ENCODE measurements at regions not wholly inside any gene's neighbourhood (a gene's known extent, or its start where the extent isn't known, plus 50 kb on each side); places are given as distances from the start of the nearest gene placed in this dataset.
"Not testable (repeated sequence)": the region's sequence is repeated elsewhere in the genome, so short reads cannot be mapped to it uniquely, and the experiment has no call there.

DNA sequence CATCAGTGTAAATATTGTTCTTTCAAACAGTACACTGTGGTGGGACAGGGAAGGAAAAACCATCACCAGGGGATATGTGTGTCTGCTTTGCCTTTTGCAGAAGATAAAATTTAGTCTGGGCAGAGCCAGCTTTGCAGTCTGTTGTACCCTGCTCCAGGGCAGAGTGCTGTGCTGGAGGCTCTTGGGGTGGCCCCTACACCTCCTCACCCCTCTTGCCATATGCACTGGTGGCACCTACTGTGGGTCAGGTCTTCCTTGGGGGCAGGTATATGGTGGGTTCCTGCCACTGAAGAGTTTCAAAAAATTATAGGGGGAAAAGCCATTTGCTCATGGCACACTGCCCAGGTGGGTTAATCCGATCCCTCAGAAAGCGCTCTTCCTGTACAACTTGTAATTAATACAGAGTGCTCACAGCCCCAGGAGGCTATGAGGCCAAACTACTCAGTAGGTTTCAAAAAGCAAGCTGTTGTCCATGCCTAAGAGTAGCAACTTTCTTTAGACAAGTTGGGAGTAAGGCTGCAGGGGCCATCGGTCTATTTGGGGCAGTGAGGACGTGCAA lies 112.7 kb upstream of the BMPER start:
- no peak for DNase-seq

DNA sequence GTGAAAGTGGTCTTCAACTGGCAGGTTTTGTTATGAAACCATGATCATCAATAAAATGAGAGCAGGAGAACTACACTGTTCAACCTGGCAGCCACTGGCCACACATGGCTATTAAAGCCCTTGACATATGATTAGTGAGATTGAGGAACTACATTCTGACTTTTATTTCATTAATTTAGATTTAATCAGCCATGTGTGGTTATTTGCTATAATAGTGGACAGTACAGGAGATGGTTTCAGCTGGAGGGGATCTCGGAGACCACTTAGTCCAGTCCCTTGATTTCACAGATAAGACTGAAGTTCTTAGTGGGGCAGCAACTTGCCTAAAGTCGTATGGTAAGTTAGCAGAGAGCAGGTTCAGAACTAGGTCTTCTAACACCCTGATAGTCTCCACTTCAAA lies 111.7 kb upstream of the BMPER start:
- DNase-seq: no peak

DNA sequence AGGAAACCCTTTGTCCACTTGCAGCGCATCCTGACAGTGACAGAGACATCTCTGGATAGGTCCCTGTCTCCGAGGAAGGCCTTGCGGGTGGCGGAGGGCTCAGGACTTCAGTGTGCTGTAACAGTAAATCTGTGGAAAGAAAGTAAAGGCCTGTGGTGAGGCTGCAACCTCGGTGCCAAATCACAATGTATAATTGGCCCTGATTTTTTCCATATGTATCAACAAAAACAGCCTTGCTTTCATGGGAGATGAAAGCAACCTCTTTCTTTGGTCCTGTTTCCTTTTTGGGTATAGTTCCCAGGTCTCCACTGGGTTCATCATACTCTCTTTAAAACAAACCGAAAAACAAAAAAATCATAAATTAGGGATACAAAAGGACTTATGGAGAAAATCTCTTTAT lies 110.9 kb upstream of the BMPER start:
- DNase-seq: no peak

DNA sequence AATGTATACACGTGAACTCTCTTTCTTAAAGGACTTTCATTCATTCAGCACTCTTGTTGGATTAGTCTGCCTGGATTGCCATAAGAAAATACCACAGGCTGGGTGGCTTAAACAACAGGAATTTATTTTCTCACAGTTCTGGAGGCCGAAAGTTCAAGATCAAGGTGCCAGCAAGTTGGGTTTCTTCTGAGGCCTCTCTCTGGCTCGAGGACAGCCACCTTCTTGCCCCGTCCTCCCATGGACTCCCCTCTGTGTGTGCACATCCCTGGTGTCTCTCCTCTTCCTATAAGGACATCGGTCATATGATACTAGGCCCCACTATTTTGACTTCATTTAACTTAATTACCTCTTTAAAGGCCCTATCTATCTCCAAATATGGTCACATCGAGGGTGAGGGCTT lies 110.4 kb upstream of the BMPER start:
- DNase-seq: no peak

DNA sequence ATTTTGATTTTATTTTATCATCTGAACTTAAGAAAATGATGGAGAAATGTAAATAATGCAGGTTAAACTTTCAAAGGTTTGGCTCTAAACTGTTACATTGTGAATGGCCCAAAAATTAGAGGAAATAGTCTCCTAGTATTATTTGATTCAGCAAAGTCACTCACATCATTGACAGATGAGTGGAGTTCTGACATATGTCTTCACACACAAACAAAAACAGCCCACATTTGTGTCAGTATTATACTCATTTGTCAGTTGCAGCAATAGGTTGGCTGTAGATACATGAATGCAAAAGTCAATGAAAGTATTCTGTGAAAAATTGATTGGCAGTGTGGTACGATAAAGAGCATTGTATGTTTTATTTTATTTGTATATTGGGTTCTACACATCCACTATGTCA lies 108.8 kb upstream of the BMPER start:
- DNase-seq: no peak

DNA sequence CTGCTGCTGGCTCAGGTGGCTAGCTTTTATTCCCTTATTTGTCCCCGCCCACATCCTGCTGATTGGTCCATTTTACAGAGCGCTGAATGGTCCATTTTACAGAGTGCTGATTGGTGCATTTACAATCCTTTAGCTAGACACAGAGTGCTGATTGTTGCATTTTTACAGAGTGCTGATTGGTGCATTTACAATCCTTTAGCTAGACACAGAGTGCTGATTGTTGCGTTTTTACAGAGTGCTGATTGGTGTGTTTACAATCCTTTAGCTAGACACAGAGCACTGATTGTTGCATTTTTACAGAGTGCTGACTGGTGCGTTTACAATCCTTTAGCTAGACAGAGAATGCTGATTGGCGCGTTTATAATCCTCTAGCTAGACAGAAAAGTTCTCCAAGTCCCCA lies 107.8 kb upstream of the BMPER start:
- not testable (repeated sequence) for DNase-seq

DNA sequence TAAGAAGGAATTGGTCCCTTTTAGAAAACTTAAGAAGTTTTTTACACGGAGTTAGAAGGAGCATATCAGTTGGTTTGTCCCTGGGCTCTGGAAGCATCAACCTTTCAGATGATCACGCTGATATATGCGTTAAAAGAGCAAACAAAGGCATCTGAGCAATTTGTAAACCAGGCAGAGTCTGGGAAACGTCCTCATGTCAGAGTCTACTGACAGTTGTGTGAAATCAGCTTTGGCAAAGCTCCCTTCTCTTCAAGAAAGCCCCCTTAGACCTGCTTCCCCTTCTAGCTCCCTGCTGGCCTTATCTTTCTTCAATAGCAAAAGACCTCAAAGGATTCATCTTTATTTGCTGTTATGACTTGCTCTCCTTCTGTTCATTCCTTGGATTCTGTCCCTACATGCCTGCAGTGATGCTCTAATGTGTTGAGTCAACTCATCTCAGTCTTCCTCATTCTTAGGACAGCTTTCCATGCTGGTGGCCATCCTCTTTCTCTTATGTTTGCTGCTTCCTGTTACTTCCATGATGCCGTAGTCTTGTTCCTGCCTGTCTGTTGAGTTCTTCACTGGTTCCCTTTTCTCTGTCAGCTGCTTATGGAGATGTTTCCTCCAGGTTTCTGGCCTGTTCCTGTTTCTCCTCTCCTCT lies 106.5 kb upstream of the BMPER start:
- DNase-seq: no peak

DNA sequence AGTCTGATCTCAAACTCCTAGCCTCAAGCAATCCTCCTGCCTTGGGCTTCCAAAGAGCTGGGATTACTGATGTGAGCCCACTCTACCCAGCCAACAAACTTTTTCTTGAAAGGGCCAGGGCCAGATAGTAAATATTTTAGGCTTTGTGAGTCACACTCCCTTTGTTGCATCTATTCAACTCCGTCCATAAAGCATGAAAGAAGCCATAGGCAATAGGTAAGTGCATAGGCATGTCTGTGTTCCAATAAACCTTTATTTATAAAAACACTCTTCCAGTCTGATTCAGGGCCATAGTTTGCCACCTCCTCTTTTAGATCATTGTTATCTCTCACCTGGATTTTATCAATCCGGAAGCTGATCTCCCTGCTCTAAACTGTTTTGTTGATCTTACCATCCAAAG lies 105.6 kb upstream of the BMPER start:
- no peak for DNase-seq

DNA sequence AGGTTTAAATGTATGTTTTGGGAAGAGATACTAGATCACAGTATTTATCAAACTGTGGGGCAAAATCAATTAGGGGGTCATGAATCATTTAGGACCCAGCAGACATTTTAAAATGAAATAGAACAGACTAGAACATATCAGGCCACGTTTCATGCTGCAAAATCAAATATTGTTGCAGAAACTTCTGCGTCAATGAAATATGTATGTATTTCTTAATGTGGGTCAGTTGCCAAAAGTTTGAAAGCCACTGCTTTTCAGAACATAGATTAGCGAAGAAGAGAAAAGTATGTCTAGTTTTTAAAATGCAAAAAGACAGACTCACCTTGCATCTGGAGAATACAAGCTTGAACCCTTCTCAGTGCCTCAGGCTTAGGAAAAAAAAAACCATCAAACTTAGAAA lies 102.7 kb upstream of the BMPER start:
- no peak for DNase-seq

DNA sequence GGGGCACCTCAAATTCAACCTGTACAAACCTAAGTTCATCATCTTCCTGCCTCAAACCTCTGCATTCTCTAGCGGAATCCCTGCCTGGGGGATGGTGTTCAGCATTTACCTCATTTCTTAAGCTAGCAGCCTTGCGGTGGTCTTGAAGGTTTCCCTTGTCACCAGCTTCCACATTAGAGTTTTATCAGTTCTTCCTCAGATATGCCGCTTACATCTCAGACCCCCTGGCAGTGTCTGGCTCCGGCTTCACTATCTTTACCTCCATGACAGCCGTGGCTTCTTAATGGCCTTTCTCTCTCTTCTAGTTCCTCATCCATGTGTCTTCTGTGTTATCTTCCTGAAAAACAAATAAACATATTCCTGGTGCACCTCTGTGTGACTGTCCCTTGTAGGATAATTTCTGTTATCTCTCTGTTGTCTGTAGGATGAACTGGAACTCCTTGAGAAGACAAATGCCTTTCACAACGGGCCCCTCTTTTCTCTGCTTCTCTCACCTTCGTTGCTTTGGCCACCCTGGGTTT lies 101.1 kb upstream of the BMPER start:
- no peak for DNase-seq

DNA sequence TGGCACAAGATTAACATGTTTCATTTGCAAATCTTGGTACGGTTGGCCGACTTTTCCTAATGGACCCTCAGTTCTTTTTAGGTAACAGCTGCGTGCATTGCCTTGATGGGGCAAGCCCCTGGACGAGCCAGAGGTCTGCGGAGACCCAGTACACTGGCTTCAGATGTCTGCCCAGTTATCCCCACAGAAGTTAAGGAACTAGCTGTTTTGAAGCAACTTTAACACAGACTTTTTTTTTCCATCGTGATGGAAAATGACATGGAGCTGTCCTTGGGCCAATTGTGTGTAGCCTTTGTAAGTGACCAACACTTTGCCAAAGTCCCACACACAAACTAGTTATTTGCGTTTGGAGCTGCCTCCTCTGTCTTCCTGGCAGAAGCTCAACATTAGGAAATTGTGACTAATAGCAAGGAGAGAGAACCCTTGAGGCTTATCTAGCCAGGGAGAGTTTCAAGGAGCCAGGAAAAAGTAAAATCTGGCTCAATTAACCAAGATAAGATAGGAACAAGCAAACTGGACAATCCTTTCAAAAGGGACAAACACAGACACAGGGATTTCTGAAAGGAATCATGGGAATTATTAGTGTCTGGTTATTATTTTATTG lies 99.6 kb upstream of the BMPER start:
- DNase-seq: no peak

DNA sequence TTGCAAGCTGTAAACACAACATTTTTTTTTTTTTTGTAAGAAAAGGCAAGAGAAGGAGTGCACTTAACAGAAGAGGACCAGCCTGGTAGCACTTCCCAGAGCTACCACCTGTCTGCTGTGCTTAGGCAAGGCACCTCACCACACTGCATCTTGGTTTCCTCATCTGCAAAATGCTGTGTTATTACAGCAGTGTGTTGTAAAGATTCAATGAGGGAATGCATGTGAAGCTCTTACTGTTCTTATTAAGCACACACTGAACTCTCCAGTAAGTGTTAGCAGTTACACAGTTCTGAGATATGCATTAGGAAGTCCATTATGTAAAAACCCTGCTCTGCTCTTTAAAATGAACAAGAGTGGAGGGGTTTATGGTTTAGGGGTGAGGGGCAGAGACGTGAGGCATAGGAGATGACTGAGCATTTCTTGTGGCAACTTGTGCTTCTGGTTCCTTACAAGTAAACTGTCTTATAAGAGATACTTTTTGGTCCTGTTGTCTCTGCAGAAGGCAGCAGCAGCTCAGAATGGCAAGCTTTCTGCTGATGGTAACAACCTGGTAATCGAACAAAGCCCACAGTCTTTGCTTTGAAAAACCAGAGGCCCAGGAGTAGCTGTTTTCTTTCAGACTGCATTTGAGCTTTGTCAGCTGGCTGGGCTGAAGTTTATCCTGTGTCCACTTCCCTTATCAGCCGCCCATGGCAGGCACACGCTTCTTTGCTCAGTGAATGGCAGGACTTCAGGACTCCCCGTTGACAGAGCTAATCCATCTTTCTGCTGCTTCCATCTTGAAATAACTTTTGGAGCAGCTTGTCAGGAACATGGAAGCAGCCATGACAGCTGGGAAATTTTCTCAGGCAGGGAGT lies 98.8 kb upstream of the BMPER start:
- DNase-seq: peak; percentile 21

DNA sequence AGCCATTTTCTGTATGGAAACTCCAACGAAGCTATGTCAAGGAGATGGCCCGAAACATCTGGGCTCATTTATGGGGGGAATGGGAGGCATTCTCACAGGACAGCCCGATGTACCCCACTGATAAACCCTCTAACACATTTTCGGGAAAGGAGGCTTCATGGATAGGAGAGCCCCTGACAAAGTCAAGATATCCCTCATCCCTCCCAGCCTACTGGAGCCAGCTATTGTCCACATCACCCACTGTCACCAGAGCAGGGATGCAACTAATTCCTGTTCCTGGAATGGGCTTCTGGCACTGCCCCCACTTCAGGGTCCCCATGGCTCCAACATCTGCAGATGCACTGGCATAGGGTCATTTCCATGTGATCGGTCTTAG lies 98.2 kb upstream of the BMPER start:
- DNase-seq: no peak

DNA sequence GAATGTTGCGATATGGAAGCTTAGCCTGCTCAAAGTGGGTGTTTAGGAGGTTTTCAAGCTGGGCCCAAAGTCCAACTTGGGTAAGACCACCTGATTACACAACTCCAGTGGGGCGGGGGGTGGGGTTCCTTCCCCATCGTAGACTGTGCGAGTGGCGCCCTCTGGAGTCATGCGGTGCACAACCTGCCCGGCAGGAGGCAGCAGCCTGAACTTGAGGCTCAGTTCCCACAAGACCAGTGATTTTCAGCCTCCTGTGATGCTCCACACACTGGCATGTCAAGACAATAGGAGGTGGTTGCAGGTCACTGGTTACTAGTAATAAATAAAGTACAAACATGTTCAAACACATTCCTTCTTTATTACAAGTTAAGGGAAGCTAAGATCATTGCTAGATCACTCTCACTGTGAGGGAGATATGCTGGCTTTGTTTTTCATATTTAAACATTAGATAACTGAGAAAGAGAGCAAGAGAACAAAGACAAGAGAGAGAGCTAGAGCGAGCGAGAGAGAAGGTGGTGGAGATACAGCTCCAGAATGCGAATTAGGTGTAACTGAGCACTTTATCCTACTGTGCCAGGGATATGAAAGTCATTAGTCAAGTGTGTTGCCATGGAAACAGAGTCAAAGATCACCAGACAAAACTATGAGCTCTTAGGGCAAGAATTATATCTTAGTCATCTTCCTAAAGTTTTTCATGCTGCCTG lies 97.4 kb upstream of the BMPER start:
- peak; percentile 55 for DNase-seq

DNA sequence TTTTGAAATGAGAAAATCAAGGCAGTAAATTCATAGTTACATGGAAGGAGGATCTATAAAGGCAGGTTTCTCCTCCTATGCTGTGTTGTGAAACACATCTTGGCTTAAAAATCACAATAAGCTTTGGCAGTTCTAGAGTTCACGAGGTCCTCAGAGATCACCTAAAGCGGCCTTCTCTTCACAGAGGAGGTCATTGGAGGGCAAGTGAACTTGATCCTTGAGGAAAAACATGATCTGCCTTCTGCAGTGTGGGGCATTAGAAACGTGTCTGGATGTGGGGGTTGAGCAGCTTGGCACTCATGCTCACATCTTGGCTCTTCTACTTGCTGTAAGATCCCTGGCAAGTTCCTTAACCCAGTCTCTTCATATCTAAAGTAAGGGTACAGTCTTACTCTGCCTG lies 96.1 kb upstream of the BMPER start:
- no peak for DNase-seq

DNA sequence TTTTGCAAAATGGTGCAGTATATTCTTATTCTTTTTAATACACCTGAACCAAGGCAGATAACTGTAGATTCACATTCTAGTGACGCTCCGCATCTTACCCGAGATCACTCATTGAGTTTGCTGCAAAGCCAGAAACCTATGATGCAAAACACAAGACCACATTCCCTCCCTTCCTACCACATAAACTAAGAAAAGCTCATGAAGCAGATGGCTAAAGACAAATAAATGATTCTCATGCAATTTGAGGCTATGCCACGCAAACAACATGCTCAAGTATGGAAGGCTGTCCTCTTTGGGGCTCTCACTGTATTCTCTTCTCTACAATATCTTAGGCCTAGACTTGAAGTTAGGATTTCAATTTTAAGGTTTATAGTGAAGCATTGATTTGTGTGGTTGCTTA lies 95.0 kb upstream of the BMPER start:
- no peak for DNase-seq

DNA sequence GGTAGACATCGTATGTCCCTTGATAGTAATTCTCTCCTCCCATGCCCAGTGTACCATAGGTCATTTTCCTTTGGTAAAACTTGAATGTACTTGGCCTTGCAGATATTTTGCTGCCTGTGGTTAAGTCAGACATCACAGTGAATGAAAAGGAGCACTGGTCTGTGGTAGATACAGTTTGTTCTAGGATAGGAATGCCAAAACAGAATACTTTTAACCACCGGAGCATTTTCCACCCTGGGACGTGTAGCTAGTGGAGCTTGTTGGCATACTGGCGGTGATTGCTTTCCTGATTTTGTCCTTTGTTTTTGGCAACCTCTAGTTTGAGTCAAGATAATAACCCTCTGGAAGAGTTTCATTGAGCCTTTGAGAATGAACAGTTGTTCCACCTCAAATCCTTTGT lies 92.0 kb upstream of the BMPER start:
- no peak for DNase-seq

DNA sequence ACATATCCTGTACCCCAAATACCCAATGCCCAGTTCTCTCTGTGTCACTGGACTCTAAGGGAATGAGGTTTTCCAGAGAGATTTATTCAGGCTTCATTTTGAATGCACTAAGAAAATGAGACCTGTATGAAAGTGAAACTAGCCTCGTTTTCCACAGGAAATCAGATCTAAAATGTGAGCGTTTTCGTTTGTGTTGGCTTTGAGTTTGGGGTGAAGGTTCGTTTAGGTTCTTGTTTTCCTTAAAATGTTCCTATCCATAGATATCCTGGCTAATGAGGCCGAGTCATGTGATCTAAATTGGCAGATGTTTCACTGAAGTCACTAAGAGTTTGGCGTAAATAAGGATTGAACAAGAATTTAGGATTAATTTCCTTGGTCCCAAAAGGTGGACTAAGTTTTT lies 90.9 kb upstream of the BMPER start:
- no peak for DNase-seq

DNA sequence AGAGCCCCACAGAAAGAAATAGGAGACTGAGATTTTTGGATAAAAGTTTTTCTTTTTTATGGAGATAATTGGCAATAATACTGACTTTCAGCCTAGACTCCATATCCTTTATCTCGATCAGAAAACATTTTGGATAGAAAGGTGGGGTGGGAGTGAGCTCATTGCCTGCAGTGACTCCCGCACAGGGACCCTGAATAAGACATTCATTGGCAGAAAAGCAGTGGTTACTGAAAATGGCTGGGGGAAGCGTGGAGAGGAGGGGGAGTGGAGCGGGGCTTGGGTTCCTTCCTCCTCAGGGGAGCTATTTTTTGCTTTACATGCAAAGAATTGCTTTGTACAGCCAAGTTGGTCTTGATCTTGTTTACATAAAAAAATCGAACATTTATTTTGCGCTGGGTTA lies 90.4 kb upstream of the BMPER start:
- no peak for DNase-seq

DNA sequence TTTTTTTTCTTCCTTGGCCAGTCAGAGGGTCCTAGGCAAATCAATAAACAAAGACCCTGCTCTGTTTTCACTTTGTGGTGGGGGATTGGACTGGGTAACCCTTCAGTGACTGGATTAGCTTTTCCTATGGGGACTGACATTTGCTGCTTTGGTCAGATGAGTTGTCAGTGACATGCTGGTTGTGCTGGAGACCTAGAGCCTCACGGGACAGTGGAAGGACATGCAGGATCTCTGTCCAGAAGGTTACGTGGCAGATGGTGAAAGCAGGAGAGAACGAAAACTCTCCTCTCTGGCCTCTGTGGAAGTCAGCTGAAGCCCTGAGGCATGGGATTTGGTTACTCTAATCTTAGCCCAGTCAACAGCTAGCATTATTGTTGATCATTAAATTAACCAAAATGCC lies 90.0 kb upstream of the BMPER start:
- no peak for DNase-seq

DNA sequence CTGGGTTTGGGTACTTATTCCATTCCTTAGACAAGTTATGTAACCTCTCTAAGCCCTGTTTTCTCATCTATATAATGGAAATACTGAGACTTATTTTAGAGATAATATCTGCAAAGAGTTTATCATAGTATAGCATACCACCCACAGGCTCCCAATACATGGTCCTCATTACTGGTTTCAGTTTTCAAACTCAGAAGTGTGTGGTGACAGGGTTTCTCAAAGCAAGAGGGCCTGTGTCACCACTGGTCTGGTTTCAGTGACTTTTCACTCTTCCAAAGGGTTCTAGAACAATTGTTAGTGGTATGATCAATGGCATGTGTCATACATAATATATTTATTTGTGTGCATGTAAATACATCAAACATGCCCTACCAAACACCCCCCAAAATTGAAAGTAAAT lies 89.2 kb upstream of the BMPER start:
- DNase-seq: no peak

DNA sequence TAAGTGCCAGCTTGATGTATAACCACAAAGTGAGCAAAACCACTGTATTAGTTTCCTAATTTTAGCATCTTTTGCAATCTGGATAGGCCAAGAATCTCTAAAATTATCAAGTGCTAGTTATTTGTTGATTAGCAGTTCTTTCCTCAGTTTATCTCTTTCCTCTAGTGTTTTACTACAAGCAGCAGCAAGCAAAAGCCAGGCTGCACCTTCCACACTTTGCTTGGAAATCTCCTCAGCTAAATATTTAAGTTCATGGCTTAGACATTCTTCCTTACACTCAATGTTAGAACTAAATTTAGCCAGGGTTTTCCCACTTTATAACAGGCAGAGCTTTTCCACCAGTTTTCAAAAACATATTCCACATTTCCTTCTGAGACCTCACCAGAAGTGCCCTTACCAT lies 85.7 kb upstream of the BMPER start:
- DNase-seq: no peak

DNA sequence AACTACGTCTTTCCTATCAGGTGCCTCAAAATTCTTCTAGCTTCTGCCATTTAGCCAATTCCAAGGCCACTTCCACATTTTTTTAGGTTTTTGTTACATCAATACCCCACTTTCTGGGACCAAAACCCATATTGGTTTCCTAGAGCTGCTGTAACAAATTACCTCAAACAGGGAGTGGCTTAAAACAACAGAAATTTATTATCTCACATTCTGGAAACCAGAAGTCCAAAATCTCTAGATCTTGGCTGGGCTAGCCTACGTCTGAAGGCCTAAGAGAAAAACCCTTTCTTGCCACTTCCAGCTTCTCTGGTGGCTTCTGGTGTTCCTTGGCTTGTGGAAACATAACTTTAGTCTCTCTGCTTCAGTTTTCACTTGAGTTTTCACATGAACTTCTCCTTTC lies 85.1 kb upstream of the BMPER start:
- DNase-seq: no peak
